PC-3 (cell line): ENCODE measurements at regions not wholly inside any gene's neighbourhood (a gene's known extent, or its start where the extent isn't known, plus 50 kb on each side); places are given as distances from the start of the nearest gene placed in this dataset.

Experiments
- ATAC-seq: fragments of 200-7000 bp; cut with Tn5 transposase; 2 replicates; pipeline ENCODE4 v1.9.1; 2020; ENCODE audit warnings: mild to moderate bottlenecking, moderate library complexity
- BruUV-seq: library from RNA; stranded (reverse); fragments of 400-500 nt; replicated peaks from 2 replicates; lab custom pipeline; 2021; lab: Mats Ljungman, UMichigan
- CTCF ChIA-PET: fragments of 300-600 bp; sonication (Branson Sonifier 250); formaldehyde crosslinking; loops from one replicate; lab custom pipeline; 2022; ENCODE audit warnings: antibody characterized with exemption; lab: Charles Lee
- POLR2A ChIA-PET: fragments of 300-600 bp; sonication (Branson Sonifier 250); formaldehyde crosslinking; loops from one replicate; lab custom pipeline; 2022; ENCODE audit warnings: antibody characterized with exemption; ENCODE audit not compliant: unreplicated experiment; lab: Charles Lee
- DNase-seq: peaks from one replicate; pipeline ENCODE4 v3.0.0-alpha.2; 2015
- H2AFZ ChIP-seq: fragments of 300-600 bp; sonication (generic); 2 replicates; pipeline ENCODE4 v1.6.0; 2016; ENCODE audit warnings: antibody characterized with exemption, low read length
- H3F3A ChIP-seq: fragments of 300-600 bp; sonication (generic); one replicate; pipeline ENCODE4 v1.6.0; 2017; ENCODE audit warnings: antibody characterized with exemption, low read length, control low read depth, mild to moderate bottlenecking; ENCODE audit not compliant: unreplicated experiment
- H3K27ac ChIP-seq: fragments of 300-600 bp; sonication (generic); 2 replicates; pipeline ENCODE4 v1.5.1; 2016; ENCODE audit warnings: mild to moderate bottlenecking, low read length
- H3K27me3 ChIP-seq: fragments of 300-600 bp; sonication (generic); 2 replicates; pipeline ENCODE4 v1.6.1; 2016; ENCODE audit warnings: low read length, mixed read lengths
- H3K36me3 ChIP-seq: fragments of 300-600 bp; sonication (generic); 2 replicates; pipeline ENCODE4 v1.6.1; 2016; ENCODE audit warnings: low read depth, mixed run types, low read length, mixed read lengths
- H3K4me1 ChIP-seq: fragments of 300-600 bp; sonication (generic); 2 replicates; pipeline ENCODE4 v1.5.1; 2016; ENCODE audit warnings: low read length; ENCODE audit not compliant: insufficient read depth
- H3K4me2 ChIP-seq: fragments of 300-600 bp; sonication (generic); 2 replicates; pipeline ENCODE4 v1.6.0; 2016; ENCODE audit warnings: low read length
- H3K4me3 ChIP-seq: fragments of 300-600 bp; sonication (generic); 2 replicates; pipeline ENCODE4 v1.5.1; 2016; ENCODE audit warnings: mild to moderate bottlenecking, low read length, mixed read lengths
- H3K79me2 ChIP-seq: fragments of 300-600 bp; sonication (generic); 2 replicates; pipeline ENCODE4 v1.6.1; 2017; ENCODE audit warnings: low read length, mixed read lengths
- H3K9ac ChIP-seq: fragments of 300-600 bp; sonication (generic); 2 replicates; pipeline ENCODE4 v1.6.0; 2016; ENCODE audit warnings: mild to moderate bottlenecking, low read length
- H3K9me2 ChIP-seq: fragments of 300-600 bp; sonication (generic); replicated peaks from 2 replicates; pipeline ENCODE4 v1.6.1; 2016; ENCODE audit warnings: mixed run types, low read length, mixed read lengths
- H3K9me3 ChIP-seq: fragments of 300-600 bp; sonication (generic); 2 replicates; pipeline ENCODE4 v1.6.1; 2016; ENCODE audit warnings: low read length, mixed read lengths
- H4K20me1 ChIP-seq: fragments of 300-600 bp; sonication (generic); 2 replicates; pipeline ENCODE4 v1.6.1; 2016; ENCODE audit warnings: low read length, mixed read lengths
- EZH2 ChIP-seq: fragments of 300-600 bp; sonication (generic); IDR thresholded peaks from one replicate; pipeline ENCODE4 v1.6.1; 2017; ENCODE audit warnings: antibody characterized with exemption, mild to moderate bottlenecking, low read length; ENCODE audit not compliant: unreplicated experiment
- EZH2phosphoT487 ChIP-seq: fragments of 300-600 bp; sonication (generic); IDR thresholded peaks from 2 replicates; pipeline ENCODE4 v1.6.1; 2018; ENCODE audit warnings: mild to moderate bottlenecking, antibody characterized with exemption, low read length, borderline replicate concordance
- intact Hi-C: fragments of 100-400 bp; cut with micrococcal nuclease; formaldehyde crosslinking; loops from 2 replicates; pipeline ENCODE4 v1.9.0; 2023
- TF ChIP-seq, protein P1 (sequence below): fragments of 300-600 bp; sonication (generic); conservative IDR thresholded peaks from 2 replicates; pipeline ENCODE4 v1.5.1; 2017; ENCODE audit warnings: antibody characterized with exemption, low read depth, mild to moderate bottlenecking, low read length

DNA sequence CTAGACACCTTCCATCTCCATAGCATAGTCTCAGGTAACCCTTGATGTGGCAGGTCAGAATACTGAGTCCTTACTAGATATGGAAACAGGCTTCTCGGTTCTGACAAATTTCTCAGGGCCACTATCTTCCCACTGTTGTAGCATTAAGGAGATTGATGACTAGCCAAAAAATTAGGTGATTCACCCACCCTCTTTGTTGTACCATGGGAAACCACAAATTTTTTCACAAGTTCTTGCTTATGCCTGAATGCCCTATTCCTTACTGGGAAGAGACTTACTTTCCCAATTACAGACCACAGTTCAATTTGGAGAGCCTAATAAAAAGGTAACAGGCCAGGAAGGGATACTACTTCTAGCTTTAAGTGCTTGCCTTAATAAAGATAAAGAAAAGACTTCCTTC is 948.8 kb downstream of the GRM8 start:
- H3K9me2 ChIP-seq, result no peaks in the 10 kb centered on the region
- H3K4me3 ChIP-seq, result no peak overlapping the region
- H3K27me3 ChIP-seq, result no peaks in the 10 kb centered on the region
- H3K79me2 ChIP-seq, result no peaks in the 10 kb centered on the region
- H3K36me3 ChIP-seq, result no peaks in the 10 kb centered on the region
- no peak overlapping the region for H3K9ac ChIP-seq
- no peaks in the 10 kb centered on the region for H4K20me1 ChIP-seq
- H3K4me2 ChIP-seq, result no peak overlapping the region
- no peaks in the 10 kb centered on the region for H3F3A ChIP-seq
- 0 out of 2 replicates have a peak, but pooled peaks cover 6% of the 10 kb centered on the region for H3K9me3 ChIP-seq
- BruUV-seq, result no TSS peak
- TF ChIP-seq EZH2 (no peak), EZH2phosphoT487 (no peak)
- TF ChIP-seq, protein P1, sequence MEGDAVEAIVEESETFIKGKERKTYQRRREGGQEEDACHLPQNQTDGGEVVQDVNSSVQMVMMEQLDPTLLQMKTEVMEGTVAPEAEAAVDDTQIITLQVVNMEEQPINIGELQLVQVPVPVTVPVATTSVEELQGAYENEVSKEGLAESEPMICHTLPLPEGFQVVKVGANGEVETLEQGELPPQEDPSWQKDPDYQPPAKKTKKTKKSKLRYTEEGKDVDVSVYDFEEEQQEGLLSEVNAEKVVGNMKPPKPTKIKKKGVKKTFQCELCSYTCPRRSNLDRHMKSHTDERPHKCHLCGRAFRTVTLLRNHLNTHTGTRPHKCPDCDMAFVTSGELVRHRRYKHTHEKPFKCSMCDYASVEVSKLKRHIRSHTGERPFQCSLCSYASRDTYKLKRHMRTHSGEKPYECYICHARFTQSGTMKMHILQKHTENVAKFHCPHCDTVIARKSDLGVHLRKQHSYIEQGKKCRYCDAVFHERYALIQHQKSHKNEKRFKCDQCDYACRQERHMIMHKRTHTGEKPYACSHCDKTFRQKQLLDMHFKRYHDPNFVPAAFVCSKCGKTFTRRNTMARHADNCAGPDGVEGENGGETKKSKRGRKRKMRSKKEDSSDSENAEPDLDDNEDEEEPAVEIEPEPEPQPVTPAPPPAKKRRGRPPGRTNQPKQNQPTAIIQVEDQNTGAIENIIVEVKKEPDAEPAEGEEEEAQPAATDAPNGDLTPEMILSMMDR, result no peak
- ATAC-seq (no peak), DNase-seq (no peak)
- no peak overlapping the region for H2AFZ ChIP-seq
- POLR2A ChIA-PET, result no interaction called here
- intact Hi-C loops, result loop anchor here (5.0 kb wide), 1 partner anchor 1017 kb away; no protein-coding TSS in a partner anchor
- no peak overlapping the region for H3K27ac ChIP-seq
- H3K4me1 ChIP-seq, result no peaks in the 10 kb centered on the region
- CTCF ChIA-PET, result no interaction called here

DNA sequence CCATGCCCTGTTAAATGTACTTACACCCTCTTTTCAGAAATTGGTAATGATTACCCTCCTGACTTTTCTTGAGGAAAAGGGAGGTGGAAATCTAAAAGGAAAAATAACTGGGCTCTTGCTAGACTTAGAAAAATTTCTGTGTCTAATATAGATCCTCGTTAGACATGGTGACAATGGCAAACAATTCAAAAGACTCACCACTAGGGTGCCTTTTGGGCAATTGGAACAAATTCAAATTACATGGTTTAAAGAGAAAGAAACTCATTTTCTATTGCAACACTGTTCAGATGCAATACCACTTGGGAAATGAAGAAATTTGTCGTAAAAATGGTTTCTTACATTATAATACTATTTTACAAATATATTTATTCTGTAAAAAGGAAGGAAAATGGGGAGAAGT is 950.1 kb downstream of the GRM8 start:
- no peak overlapping the region for H2AFZ ChIP-seq
- TF ChIP-seq, protein P1, result no peak
- TF ChIP-seq EZH2, result no peak
- TF ChIP-seq EZH2phosphoT487, result no peak
- DNase-seq (no peak), ATAC-seq (no peak)
- no peak overlapping the region for H3K4me2 ChIP-seq
- H3K9me3 ChIP-seq, result 0 out of 2 replicates have a peak, but pooled peaks cover 6% of the 10 kb centered on the region
- H3K27me3 ChIP-seq, result no peaks in the 10 kb centered on the region
- H3K79me2 ChIP-seq, result no peaks in the 10 kb centered on the region
- ChIA-PET CTCF (no interaction called here), POLR2A (no interaction called here)
- H3K36me3 ChIP-seq, result no peaks in the 10 kb centered on the region
- no peaks in the 10 kb centered on the region for H3K4me1 ChIP-seq
- no peak overlapping the region for H3K9ac ChIP-seq
- no peaks in the 10 kb centered on the region for H4K20me1 ChIP-seq
- H3K9me2 ChIP-seq, result no peaks in the 10 kb centered on the region
- intact Hi-C loops, result loop anchor here (5.0 kb wide), 1 partner anchor 1015 kb away; no protein-coding TSS in a partner anchor
- H3K27ac ChIP-seq, result no peak overlapping the region
- H3F3A ChIP-seq, result no peaks in the 10 kb centered on the region
- BruUV-seq, result no TSS peak
- H3K4me3 ChIP-seq, result no peak overlapping the region

DNA sequence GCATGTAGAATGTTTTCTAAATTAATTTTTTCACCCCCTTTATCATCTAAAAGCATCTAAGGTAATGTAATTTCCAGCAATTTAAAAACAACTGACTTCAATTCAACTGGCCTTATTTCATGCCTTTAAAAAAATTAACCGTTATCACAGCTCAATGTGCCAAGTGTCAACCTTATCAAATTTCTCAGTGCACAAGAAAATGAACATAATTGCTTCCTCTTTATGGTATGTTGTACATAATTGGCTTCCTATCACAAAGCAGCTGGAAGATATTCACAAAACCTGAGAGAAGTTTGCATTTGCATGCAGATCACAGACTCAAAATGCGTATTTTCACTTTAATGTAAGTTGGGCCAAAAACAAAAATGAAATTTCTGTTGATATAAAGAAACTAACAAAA is 966.4 kb downstream of the GRM8 start:
- TF ChIP-seq EZH2 (no peak), EZH2phosphoT487 (no peak)
- TF ChIP-seq, protein P1, result no peak
- intact Hi-C loops, result no loop called here
- BruUV-seq, result no TSS peak
- Histone ChIP-seq H3K9me3 (no peaks in the 10 kb centered on the region; the same call in 1 of the 2 replicates), H3K9ac (no peak overlapping the region), H3K27me3 (no peaks in the 10 kb centered on the region), H3F3A (no peaks in the 10 kb centered on the region), H3K4me2 (no peak overlapping the region), H3K9me2 (no peaks in the 10 kb centered on the region), H3K36me3 (no peaks in the 10 kb centered on the region), H4K20me1 (no peaks in the 10 kb centered on the region), H3K4me1 (no peaks in the 10 kb centered on the region), H3K79me2 (no peaks in the 10 kb centered on the region), H2AFZ (no peak overlapping the region), H3K27ac (no peak overlapping the region), H3K4me3 (no peak overlapping the region)
- ATAC-seq, result no peak
- ChIA-PET CTCF (no interaction called here), POLR2A (no interaction called here)
- no peak for DNase-seq
